Urinary bladder (tissue), 3 donors: ENCODE measurements at regions not wholly inside any gene's neighbourhood (a gene's known extent, or its start where the extent isn't known, plus 50 kb on each side); places are given as distances from the start of the nearest gene placed in this dataset.

Experiments used
- DNase-seq: peaks from one replicate; pipeline ENCODE4 v3.0.0-alpha.2; 2015; ENCODE audit errors: extremely low spot score
- H3K27ac ChIP-seq: one replicate; pipeline ENCODE4 v1.5.1; 2013; ENCODE audit warnings: low read depth, mild to moderate bottlenecking, moderate library complexity
- H3K36me3 ChIP-seq: one replicate; pipeline ENCODE4 v1.6.1; 2013; ENCODE audit warnings: mild to moderate bottlenecking, moderate library complexity; ENCODE audit not compliant: insufficient read depth
- H3K4me1 ChIP-seq: one replicate; pipeline ENCODE4 v1.6.1; 2013; ENCODE audit warnings: mild to moderate bottlenecking, moderate library complexity; ENCODE audit not compliant: insufficient read depth
- H3K4me3 ChIP-seq: one replicate; pipeline ENCODE4 v1.5.1; 2013; ENCODE audit warnings: low read depth, low read length
- WGBS: extraction: QIAGEN DNeasy Blood & Tissue Kit; methylation state at CpG from one replicate; pipeline ENCODE4 v1.1.7; 2013; 5-methylcytosine and 5-hydroxymethylcytosine counted together
- donor health status: healthy with polysubstance abuse.
- donor health status: healthy.

DNA sequence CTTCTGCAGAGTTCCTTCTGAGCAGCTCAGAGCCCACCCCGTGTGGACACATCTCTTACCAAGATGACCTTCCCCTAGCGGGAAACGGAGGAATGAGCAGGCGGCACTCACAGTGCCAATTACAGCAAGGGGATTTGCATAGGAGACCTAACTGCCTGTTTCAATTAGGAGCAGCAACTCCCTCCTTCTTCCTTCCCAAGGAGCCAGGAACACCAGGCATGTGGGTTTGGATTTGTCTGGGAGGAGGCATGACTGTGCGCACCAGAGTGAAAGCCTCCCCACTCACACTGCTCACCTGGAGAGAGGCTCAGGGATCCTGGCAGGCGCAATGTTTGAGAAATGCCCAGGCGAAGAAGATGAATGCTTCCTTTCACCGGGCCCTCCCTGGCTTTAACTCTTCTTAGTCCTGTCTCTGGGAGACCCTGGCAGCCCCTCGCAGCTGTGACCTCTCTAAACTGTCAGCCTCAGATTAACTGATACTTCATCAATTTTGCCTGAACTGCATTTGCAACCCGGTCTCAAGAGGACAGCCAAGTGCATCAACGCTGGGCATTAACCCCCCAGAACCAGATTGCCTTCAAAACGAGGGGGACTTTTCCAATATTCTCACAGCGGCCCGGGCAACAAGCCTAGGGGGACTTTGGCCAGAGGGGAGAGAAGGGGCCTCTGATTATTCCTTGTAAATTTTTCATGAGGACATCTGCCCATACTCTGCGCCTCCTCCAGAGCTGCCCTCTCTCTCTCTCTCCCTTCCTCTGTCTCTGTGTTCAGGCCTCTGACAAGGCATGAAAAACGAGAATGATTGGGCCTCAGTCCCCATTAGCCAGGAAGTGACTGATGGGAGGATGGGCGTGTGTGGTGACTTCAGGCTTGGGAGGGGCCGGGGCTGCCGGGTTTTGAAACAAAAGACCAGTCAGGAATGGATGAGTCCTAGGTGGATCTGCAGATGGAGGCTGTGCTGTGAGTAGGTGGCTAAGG lies 93.8 kb downstream of the CMPK2 start:
- H3K4me1 ChIP-seq, result no peaks in the 10 kb centered on the region
- no peaks in the 10 kb centered on the region for H3K36me3 ChIP-seq
- DNase-seq, result no peak
- no peak overlapping the region for H3K27ac ChIP-seq
- H3K4me3 ChIP-seq, result no peak overlapping the region
- WGBS, result 62% methylated on average over 19 of the region's 19 CpGs

DNA sequence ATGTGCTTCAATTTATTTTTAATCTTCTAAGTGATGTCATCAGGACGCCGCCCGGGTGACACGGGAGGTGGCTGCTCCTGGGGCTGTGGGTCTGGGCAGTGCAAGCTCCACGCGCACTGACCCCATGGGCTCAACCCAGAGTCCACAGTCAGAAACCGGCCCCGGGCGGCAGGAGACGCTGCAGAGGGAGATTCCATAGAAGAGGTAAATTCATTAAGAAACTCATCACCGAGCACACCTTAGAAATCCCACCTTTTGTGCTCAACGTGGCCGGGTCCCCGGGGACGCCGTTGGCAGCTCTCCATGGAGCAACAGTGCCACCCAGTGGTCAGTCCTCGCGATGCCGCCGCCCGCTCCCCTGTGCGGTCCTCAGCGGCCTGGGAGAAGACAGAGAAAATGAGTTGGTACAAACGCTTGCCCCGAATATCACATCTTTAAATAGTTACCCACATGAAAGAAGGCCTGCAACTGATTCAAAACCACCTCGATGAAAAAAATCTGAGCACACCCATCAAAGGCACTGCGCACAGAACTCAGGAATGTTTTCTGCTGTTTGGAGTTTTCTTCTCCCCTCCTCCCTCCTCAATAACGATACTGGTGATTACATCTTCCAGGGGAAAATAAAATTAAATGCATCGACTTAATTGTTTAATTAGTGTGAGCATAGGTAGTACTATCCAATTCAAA lies 92.6 kb downstream of the CMPK2 start:
- WGBS, result 11% methylated on average over 29 of the region's 29 CpGs
- Histone ChIP-seq H3K4me3 (no peak overlapping the region), H3K36me3 (no peaks in the 10 kb centered on the region), H3K4me1 (no peaks in the 10 kb centered on the region), H3K27ac (no peak overlapping the region)
- no peak for DNase-seq

DNA sequence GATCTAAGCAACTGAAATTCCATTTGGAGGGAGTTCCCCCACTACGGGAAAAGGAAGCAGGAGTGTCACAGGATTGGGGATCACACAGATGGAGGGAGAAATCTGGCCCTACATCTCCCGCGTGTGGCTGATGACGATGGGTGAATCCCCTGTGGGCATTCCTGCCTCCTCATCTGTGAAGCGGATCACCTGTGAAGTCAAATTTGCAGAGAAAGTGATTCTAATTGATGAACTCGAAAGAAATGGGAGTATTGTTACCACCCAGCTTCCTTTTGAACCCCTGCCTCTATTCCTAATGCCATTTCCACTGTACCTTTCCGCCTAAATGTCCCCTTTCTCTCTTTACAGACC lies 92.0 kb downstream of the CMPK2 start:
- WGBS, result 74% methylated on average over 7 of the region's 7 CpGs
- DNase-seq, result no peak
- H3K4me1 ChIP-seq, result no peaks in the 10 kb centered on the region
- H3K27ac ChIP-seq, result no peak overlapping the region
- no peaks in the 10 kb centered on the region for H3K36me3 ChIP-seq
- no peak overlapping the region for H3K4me3 ChIP-seq

DNA sequence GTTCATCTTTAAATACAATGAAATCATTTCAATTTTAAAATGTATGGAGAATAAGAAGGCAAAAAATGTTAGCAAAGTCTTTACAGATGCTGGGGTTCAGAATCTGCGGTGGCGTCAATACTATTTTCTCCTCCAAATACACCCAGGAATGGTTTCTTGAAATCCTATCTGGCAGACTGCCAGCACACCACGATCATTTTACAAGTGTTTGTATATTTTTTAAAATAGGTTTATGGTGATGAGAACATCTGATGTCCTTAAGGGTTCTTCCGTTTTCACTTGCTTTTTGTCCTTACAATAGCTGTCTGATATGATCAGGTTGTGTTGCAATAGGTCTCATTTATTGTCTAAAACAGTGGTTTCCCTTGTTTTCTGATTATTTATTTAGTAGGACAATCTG lies 89.6 kb downstream of the CMPK2 start:
- no peaks in the 10 kb centered on the region for H3K4me1 ChIP-seq
- 59% methylated on average over 4 of the region's 4 CpGs for WGBS
- no peak for DNase-seq
- H3K4me3 ChIP-seq, result no peak overlapping the region
- no peaks in the 10 kb centered on the region for H3K36me3 ChIP-seq
- no peak overlapping the region for H3K27ac ChIP-seq

DNA sequence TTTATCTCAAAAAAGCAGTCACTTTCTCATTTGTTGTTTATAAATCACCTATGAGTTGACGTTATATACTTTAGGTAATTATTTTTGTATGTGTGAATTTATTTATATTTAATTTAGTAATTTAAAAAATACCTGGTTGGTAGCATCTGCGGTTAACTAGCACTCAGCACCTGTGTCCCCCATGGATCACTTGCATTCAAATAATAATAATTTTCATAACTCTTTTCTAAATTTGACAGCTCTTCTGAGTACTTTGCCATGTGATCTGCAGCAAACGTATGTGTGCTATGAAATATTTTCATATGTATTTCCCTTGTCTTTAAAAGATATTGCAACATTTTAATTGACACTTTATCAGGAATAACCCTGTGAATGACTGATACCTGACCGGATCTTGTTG lies 88.1 kb downstream of the CMPK2 start:
- no peak overlapping the region for H3K4me3 ChIP-seq
- H3K4me1 ChIP-seq, result no peaks in the 10 kb centered on the region
- no peak overlapping the region for H3K27ac ChIP-seq
- DNase-seq, result no peak
- H3K36me3 ChIP-seq, result no peaks in the 10 kb centered on the region
- 90% methylated on average over 4 of the region's 4 CpGs for WGBS

GRCh38 chr2:6780765-6781274 lies 84.9 kb downstream of the CMPK2 start:
- Histone ChIP-seq H3K4me3 (no peak overlapping the region), H3K27ac (no peak overlapping the region), H3K4me1 (no peaks in the 10 kb centered on the region), H3K36me3 (no peaks in the 10 kb centered on the region)
- DNase-seq, result no peak
- WGBS, result 13% methylated on average over 8 of the region's 8 CpGs

GRCh38 chr2:6782517-6783237 lies 83.0 kb downstream of the CMPK2 start:
- 92% methylated on average over 16 of the region's 16 CpGs for WGBS
- Histone ChIP-seq H3K4me1 (no peaks in the 10 kb centered on the region), H3K4me3 (no peak overlapping the region), H3K36me3 (no peaks in the 10 kb centered on the region), H3K27ac (no peak overlapping the region)
- DNase-seq, result no peak

- DNase-seq, result no peak
- Histone ChIP-seq H3K4me1 (no peaks in the 10 kb centered on the region), H3K27ac (no peak overlapping the region), H3K4me3 (no peak overlapping the region), H3K36me3 (no peaks in the 10 kb centered on the region)
- 64% methylated on average over 6 of the region's 6 CpGs for WGBS
These were observed 82.5 kb downstream of the CMPK2 start for GRCh38 chr2:6783238-6783614.

DNA sequence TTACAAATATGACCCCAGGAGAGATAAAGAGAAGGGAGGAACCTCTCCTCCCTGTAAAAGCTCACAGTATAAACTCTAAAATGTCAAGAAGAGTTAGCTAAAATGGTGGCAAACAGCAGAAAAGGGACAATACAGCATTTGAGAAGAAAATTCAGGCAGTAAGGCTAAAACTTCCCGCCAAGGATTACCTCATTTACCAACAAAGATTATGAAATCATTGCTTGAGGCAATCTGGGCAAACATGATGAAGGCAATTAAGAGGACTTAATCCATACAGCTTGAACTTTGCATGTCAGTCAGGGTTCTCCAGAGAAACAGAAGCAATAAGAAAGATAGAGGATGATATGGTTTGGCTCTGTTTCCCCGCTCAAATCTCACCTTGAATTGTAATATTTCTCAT lies 81.4 kb downstream of the CMPK2 start:
- no peak overlapping the region for H3K4me3 ChIP-seq
- H3K36me3 ChIP-seq, result no peaks in the 10 kb centered on the region
- H3K27ac ChIP-seq, result no peak overlapping the region
- WGBS, result 87% methylated on average over 2 of the region's 2 CpGs
- H3K4me1 ChIP-seq, result no peaks in the 10 kb centered on the region
- no peak for DNase-seq

- DNase-seq, result no peak
- H3K4me3 ChIP-seq, result no peak overlapping the region
- WGBS, result 49% methylated on average over 4 of the region's 4 CpGs
- no peaks in the 10 kb centered on the region for H3K36me3 ChIP-seq
- H3K27ac ChIP-seq, result no peak overlapping the region
- H3K4me1 ChIP-seq, result no peaks in the 10 kb centered on the region
These were observed 80.2 kb downstream of the CMPK2 start for GRCh38 chr2:6785493-6785892.

DNA sequence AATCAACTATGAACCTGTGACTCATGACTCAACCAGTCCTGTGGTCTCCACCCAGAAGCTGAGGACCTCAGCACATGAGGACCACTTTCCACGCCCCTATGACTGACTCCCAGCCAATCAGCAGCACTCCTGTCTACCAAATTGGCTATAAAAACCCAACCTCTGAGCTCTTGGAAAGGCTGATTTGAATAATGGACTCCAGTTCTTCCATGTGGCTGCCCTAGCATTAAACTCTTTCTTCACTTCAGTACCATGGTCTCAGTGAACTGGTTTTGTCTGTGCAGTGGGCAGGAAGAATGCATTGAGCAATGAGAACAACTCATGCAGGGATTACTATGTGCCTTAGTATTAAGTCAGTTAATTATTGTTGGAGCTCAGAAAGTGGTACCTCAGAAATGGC lies 78.3 kb downstream of the CMPK2 start:
- DNase-seq, result no peak
- H3K4me1 ChIP-seq, result no peaks in the 10 kb centered on the region
- no peak overlapping the region for H3K4me3 ChIP-seq
- 90% methylated on average over 1 of the region's 1 CpG for WGBS
- H3K36me3 ChIP-seq, result no peaks in the 10 kb centered on the region
- H3K27ac ChIP-seq, result no peak overlapping the region

GRCh38 chr2:6788614-6789013 lies 77.1 kb downstream of the CMPK2 start:
- Histone ChIP-seq H3K4me3 (no peak overlapping the region), H3K27ac (no peak overlapping the region), H3K4me1 (no peaks in the 10 kb centered on the region), H3K36me3 (no peaks in the 10 kb centered on the region)
- 86% methylated on average over 2 of the region's 2 CpGs for WGBS
- DNase-seq, result no peak

DNA sequence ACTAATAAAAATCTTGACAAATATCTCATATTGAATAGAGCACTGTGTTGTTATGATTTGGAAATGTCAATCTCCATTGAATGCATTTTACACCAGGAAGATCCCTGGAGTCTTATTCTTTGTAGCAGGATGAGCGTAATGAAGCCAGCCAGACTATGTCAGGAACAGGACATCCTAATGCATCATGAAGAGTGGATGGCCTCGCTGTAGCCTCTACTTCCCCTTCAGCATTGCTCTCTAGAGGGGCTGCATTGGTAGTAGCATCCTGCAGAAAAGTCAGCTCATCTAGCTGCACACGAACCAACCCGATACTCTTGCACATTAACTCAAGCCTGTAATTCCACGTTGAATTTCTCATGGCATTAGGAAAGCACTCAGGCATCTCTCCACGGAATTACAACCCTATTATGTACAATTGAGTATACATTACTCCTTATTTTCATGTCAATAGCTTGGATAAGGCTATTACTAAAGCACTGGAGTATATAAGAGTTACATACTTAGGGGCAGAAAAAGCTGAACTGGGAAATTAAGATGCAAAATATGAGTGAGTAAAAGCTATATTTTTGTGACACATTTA lies 76.1 kb downstream of the CMPK2 start:
- Histone ChIP-seq H3K36me3 (no peaks in the 10 kb centered on the region), H3K4me1 (no peaks in the 10 kb centered on the region), H3K27ac (no peak overlapping the region), H3K4me3 (no peak overlapping the region)
- 75% methylated on average over 6 of the region's 6 CpGs for WGBS
- no peak for DNase-seq
